ENCODE measurements at regions not wholly inside any gene's neighbourhood (a gene's known extent, or its start where the extent isn't known, plus 50 kb on each side); places are given as distances from the start of the nearest gene placed in this dataset.

DNA sequence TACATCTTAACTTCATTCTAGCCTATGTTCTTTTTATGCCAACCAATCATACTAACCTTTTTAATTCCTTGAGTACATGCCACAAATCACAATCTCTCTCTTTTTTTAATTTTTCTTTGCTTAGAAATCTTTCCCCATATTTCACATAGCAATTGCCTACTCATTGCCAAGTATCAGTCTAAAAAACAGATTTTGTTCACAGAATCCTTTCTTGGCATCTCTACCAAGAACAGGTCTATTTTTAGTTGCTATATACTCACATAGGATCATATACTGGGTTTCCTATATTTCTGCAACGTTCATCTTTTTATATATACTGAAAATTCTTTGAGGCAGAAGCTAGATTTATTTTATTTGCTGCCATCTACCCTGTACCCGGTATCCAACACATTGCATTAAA, 292.1 kb downstream of the GASK1B start:
- TF ChIP-seq CTCF (IDR thresholded peaks at IDR 0.05) (no peak), POLR2A (IDR thresholded peaks at IDR 0.05) (no peak)

All from esophagus squamous epithelium (tissue), 4 donors.